ENCODE measurements at regions not wholly inside any gene's neighbourhood (a gene's known extent, or its start where the extent isn't known, plus 50 kb on each side); places are given as distances from the start of the nearest gene placed in this dataset.

DNA sequence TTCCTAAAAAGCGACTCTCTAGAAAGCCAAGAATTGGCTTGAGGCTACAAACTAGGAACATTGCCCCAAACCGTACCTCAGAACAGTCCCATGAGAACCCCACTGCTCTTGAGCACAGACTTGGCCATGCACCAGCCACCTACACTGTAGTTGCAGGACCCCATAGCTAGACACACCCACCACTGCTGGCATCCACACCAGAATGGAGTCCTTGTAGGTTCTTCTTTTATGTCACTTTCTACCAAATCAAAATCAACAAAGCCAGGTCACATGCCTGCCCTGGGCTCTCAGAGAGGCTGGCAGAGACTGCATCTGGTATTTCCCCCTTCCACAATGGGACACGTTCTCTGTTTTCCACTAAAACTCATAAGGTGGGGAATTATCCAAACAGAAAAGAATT lies 290.5 kb downstream of the SHOX2 start:
- H3K9me3 ChIP-seq: no peaks in the 10 kb centered on the region
- no peak for DNase-seq
- H3K4me3 ChIP-seq: no peak overlapping the region
- H3K27ac ChIP-seq: no peak overlapping the region
- intact Hi-C loops (cut with DNase I; ENCODE audit: low total_unique reads): no loop called here
- TF ChIP-seq, protein P1, sequence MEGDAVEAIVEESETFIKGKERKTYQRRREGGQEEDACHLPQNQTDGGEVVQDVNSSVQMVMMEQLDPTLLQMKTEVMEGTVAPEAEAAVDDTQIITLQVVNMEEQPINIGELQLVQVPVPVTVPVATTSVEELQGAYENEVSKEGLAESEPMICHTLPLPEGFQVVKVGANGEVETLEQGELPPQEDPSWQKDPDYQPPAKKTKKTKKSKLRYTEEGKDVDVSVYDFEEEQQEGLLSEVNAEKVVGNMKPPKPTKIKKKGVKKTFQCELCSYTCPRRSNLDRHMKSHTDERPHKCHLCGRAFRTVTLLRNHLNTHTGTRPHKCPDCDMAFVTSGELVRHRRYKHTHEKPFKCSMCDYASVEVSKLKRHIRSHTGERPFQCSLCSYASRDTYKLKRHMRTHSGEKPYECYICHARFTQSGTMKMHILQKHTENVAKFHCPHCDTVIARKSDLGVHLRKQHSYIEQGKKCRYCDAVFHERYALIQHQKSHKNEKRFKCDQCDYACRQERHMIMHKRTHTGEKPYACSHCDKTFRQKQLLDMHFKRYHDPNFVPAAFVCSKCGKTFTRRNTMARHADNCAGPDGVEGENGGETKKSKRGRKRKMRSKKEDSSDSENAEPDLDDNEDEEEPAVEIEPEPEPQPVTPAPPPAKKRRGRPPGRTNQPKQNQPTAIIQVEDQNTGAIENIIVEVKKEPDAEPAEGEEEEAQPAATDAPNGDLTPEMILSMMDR (IDR thresholded peaks at IDR 0.05 in 8 of 11, conservative IDR thresholded peaks at IDR 0.05 in 3 of 11): no peak
- no peak for TF ChIP-seq POLR2A (IDR thresholded peaks at IDR 0.05)
- no peak for TF ChIP-seq POLR2AphosphoS5 (IDR thresholded peaks at IDR 0.05)
- WGBS, 5 donors: 69 to 91% (median 75%) methylated on average over 3 of the region's 3 CpGs
- no peaks in the 10 kb centered on the region for H3K36me3 ChIP-seq
- no peaks in the 10 kb centered on the region for H3K4me1 ChIP-seq
- no peaks in the 10 kb centered on the region for H3K27me3 ChIP-seq (replicated peaks in 1 of 7)

DNA sequence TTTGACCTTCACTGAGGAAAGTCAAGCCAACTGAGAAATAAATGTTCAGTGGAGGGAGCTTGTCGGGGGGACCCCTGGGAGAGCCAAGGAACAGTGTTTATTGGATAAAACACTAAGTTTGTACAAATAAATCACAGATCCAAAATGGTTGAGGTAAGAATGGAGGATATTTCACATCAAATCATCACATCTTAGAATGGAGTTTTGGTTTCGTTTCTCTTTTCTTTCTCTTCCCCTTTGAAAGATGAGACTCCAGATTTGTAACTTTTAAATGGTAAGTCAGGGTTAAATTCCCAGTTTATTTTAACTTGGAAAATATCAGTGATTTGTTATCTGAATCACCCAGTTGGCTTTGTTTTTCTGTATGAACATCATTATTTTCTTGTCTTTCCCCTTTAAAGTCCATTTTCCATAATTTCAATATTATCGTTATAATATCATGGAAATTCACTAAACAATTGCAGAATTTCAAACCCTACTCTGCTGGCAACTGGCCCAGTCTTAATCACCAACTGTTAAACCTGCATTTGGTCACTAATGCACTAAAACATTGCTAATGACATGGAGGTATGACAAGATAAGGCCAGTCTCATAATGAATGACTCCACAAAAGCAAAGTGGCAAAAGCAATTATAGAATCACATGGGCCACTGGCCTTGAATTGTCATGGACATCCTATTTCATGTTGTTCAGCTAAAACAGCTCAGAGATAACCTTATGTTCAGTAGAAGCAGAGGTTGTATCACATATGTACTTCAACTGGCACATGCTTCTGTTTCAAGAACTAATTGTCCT lies 295.1 kb downstream of the SHOX2 start:
- Histone ChIP-seq H3K4me3 (no peak overlapping the region), H3K27me3 (replicated peaks in 1 of 7) (no peaks in the 10 kb centered on the region), H3K9me3 (no peaks in the 10 kb centered on the region), H3K4me1 (no peaks in the 10 kb centered on the region), H3K27ac (no peak overlapping the region), H3K36me3 (no peaks in the 10 kb centered on the region)
- 72 to 86% (median 82%) methylated on average over 3 of the region's 3 CpGs for WGBS, 5 donors
- TF ChIP-seq POLR2A (IDR thresholded peaks at IDR 0.05) (no peak), POLR2AphosphoS5 (IDR thresholded peaks at IDR 0.05) (no peak)
- TF ChIP-seq, protein P1 (IDR thresholded peaks at IDR 0.05 in 8 of 11, conservative IDR thresholded peaks at IDR 0.05 in 3 of 11): no peak
- DNase-seq: no peak
- intact Hi-C loops (cut with DNase I; ENCODE audit: low total_unique reads): no loop called here

DNA sequence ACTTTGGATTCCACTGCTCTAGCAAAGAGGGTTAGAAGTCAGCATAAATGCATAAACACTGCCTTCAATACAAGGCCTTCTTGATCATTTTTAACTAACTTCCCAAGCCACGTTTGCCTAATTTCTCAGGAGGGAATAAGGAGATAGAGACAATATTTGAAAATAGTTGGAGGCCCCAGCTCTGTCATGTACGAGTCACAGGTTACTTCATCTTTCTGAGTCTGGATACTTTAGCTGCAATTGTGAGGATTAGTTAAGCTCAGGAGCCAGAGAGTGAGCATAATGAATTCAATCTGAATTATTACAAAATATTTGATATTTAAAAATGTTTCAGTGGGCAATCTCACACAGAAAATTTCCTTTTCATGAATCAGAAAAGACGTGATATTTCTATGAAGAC lies 298.9 kb downstream of the SHOX2 start:
- no peak for DNase-seq
- intact Hi-C loops (cut with DNase I; ENCODE audit: low total_unique reads): no loop called here
- WGBS, 5 donors: 65 to 74% (median 70%) methylated on average over 3 of the region's 3 CpGs

DNA sequence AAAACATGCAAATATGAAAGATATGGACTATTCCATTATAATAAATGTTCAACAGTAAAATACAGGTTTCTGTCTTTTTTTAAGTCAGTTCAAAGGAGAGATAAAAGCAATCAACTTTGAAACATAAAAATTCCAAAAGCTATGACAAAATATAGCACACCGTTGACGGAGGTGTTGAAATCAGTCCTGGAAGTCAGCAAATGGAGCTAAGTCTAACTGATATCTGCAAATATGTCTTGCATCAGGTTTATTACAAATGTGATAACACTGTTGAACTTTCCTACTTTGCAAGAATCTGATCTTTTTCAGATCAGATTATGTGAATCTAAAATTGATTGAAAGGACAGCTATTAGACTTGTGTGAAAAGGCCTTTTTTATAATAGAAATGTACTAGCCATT lies 300.7 kb downstream of the SHOX2 start:
- no peaks in the 10 kb centered on the region for H3K4me1 ChIP-seq
- 83 to 96% (median 90%) methylated on average over 2 of the region's 2 CpGs for WGBS, 5 donors
- no peak overlapping the region for H3K27ac ChIP-seq
- H3K9me3 ChIP-seq: peaks cover 0 to 30% (median 17%) of the 10 kb centered on the region in 8 donors
- DNase-seq: no peak
- no peak for TF ChIP-seq POLR2AphosphoS5 (IDR thresholded peaks at IDR 0.05)
- TF ChIP-seq POLR2A (IDR thresholded peaks at IDR 0.05): no peak
- TF ChIP-seq, protein P1 (IDR thresholded peaks at IDR 0.05 in 8 of 11, conservative IDR thresholded peaks at IDR 0.05 in 3 of 11): no peak
- H3K27me3 ChIP-seq (replicated peaks in 1 of 7): no peaks in the 10 kb centered on the region
- intact Hi-C loops (cut with DNase I; ENCODE audit: low total_unique reads): no loop called here
- no peak overlapping the region for H3K4me3 ChIP-seq
- H3K36me3 ChIP-seq: no peaks in the 10 kb centered on the region

More for the DNA sequence above, 298.9 kb downstream of the SHOX2 start:
- H3K27ac ChIP-seq: no peak overlapping the region
- H3K36me3 ChIP-seq: no peaks in the 10 kb centered on the region
- no peaks in the 10 kb centered on the region for H3K27me3 ChIP-seq (replicated peaks in 1 of 7)
- no peaks in the 10 kb centered on the region for H3K4me1 ChIP-seq
- TF ChIP-seq, protein P1 (IDR thresholded peaks at IDR 0.05 in 8 of 11, conservative IDR thresholded peaks at IDR 0.05 in 3 of 11): no peak
- TF ChIP-seq POLR2AphosphoS5 (IDR thresholded peaks at IDR 0.05): no peak
- no peak for TF ChIP-seq POLR2A (IDR thresholded peaks at IDR 0.05)
- H3K9me3 ChIP-seq: peaks cover 0 to 14% (median under 1%) of the 10 kb centered on the region in 8 donors
- H3K4me3 ChIP-seq: no peak overlapping the region
